ENCODE measurements at regions not wholly inside any gene's neighbourhood (a gene's known extent, or its start where the extent isn't known, plus 50 kb on each side); places are given as distances from the start of the nearest gene placed in this dataset.

DNA sequence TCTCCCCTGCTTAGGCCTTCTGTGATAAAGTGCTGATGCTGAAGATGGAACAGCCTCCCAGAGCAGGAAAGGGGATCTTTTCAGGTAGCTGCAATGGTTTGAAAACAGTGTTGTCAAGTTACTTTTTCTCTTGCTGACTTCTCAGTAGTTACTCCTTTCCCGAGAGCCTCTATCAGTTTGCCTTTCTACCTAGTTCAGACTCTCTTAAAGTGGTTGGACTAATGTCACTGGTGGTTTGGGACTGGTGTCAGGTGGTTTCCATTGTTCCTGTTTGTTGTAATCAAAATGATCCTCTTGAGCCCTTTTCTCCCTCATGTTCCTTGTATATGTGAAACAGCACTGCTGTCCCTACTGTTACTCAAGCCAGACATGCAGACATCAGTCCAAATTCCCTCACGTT, 91.4 kb downstream of the FAM217A start:
- in situ Hi-C loops (cut with MboI; ENCODE audit: low pct_unique_long_range_greater_than_20kb, low sequenced_read_pairs): loop anchor here (25.0 kb wide), 2 partner anchors 250 to 700 kb away; no protein-coding TSS in a partner anchor

DNA sequence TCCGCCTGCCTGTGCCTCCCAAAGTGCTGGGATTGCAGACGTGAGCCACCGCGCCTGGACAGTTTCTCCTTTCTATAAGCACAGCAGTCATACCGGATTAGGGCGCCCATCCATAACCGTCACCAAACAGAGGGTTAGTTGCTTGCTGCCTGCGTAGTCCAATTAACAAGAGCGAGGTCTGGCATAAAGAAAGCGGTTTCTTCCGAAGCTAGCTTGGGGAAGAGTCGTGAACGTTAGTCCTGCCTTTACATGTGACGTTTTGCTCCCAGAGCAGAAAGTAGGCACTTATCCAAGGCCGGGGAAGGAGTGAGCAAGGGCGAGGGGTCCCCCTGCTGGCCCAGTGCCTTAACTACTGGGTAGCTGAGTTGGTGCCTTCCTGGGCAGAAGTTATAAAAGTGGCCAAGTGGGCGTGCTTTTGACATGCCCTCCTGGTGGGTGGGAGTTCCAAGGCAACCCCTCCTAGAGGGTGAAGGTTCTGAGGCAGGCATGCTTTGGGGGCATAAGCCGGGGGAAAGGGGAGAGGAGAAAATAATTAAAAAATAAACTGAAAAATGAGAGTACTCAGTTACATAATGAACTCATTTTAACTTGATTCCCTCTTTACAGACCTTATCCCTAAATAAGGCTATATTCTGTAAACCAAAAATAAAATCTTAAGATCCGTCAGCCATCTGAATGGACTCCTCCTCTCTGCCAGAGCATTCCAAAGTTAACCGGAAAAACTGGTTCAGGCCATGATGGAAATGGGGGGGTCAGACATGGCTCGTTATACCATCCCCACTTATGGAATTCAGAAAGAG, 88.0 kb downstream of the FAM217A start:
- in situ Hi-C loops (cut with MboI; ENCODE audit: low pct_unique_long_range_greater_than_20kb, low sequenced_read_pairs): loop anchor here (25.0 kb wide), 2 partner anchors 254 to 704 kb away; no protein-coding TSS in a partner anchor
- DNase-seq: peak; percentile 85

More for the DNA sequence above, 91.4 kb downstream of the FAM217A start:
- no peak for DNase-seq

DNA sequence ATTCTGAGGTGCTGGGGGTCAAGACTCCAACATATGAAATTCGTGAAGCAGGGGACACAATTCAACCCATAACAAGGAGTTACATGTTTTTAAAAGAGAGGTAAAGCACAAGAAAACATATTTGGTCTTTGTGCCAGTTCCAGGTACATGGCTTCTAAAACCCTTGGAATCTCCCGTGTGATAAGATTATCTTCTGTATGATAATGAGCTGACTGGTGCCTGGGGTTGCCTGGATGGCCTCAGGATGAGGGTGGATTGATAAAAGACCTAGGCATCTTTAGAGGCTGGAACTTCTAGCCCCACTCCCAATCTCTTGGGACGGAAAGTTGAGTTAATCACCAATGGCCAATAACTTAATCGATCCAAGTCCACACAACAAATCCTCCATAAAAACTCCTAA, 87.0 kb downstream of the FAM217A start:
- in situ Hi-C loops (cut with MboI; ENCODE audit: low pct_unique_long_range_greater_than_20kb, low sequenced_read_pairs): loop anchor here (25.0 kb wide), 2 partner anchors 255 to 705 kb away; no protein-coding TSS in a partner anchor
- no peak for DNase-seq

GRCh38 chr6:3996349-3996748, 82.6 kb downstream of the FAM217A start:
- in situ Hi-C loops (cut with MboI; ENCODE audit: low pct_unique_long_range_greater_than_20kb, low sequenced_read_pairs): loop anchor here (25.0 kb wide), 2 partner anchors 259 to 709 kb away; no protein-coding TSS in a partner anchor

DNA sequence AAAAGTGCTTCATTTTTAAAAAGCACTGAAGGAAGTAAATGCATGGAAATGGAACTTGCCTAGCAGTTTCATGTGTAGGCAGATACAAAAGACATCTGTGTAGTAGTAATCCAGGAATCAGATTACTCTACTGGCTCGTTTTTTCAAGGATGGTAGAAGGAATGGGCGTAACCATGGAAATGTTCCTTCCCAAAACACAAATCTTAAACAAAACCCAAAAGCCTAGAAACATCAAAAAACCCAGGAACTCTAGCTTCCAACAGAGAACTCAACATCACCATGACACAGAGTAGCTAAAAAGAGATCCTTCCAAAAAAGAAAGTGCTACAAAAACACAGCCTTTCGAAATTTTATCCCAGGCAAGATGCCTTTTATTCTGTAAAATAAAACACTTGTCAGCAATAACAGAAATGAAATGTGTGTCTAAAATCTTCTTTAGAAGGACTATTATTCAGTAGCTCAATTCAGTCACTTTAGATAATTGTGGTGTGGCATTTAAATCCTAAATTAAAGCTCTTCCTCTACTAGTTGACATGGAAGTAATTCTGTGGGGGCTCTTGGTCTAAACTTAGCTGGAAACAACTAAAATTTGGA, 81.7 kb downstream of the FAM217A start:
- no peak for DNase-seq
- in situ Hi-C loops (cut with MboI; ENCODE audit: low pct_unique_long_range_greater_than_20kb, low sequenced_read_pairs): loop anchor here (25.0 kb wide), 2 partner anchors 260 to 710 kb away; no protein-coding TSS in a partner anchor

More at GRCh38 chr6:3996349-3996748, 82.6 kb downstream of the FAM217A start:
- DNase-seq: no peak

- in situ Hi-C loops (cut with MboI; ENCODE audit: low pct_unique_long_range_greater_than_20kb, low sequenced_read_pairs): loop anchor here (25.0 kb wide), 3 partner anchors 263 to 1013 kb away; partner anchors contain the start of gene NQO2
Observed at GRCh38 chr6:3999800-4000661, 78.9 kb downstream of the FAM217A start.

GRCh38 chr6:4004249-4004648, 74.7 kb downstream of the FAM217A start:
- in situ Hi-C loops (cut with MboI; ENCODE audit: low pct_unique_long_range_greater_than_20kb, low sequenced_read_pairs): loop anchor here (25.0 kb wide), 1 partner anchor 1017 kb away; the partner anchor contains the start of gene NQO2
- no peak for DNase-seq

More at GRCh38 chr6:3999800-4000661, 78.9 kb downstream of the FAM217A start:
- DNase-seq: no peak

GRCh38 chr6:4008324-4009047, 70.5 kb downstream of the FAM217A start:
- in situ Hi-C loops (cut with MboI; ENCODE audit: low pct_unique_long_range_greater_than_20kb, low sequenced_read_pairs): loop anchor here (25.0 kb wide), 1 partner anchor 1021 kb away; the partner anchor contains the start of gene NQO2
- peak; percentile 67 for DNase-seq

DNA sequence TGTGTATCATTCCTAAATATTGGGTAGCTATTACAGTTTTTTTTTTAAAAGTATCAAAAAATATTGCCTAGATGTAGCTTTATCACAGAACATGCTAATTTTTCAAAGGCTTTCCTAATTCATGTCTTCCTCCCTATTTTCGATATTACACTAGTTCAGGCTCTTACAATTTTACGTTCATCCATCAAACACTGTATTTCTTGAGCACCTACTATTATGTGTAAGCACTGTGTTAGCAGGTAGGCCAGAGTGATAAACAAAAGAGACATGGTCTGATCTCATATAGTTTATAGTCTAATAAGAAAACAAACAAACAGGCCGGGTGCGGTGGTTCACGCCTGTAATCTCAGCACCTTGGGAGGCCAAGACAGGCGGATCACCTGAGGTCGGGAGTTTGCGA, 69.5 kb downstream of the FAM217A start:
- in situ Hi-C loops (cut with MboI; ENCODE audit: low pct_unique_long_range_greater_than_20kb, low sequenced_read_pairs): loop anchor here (25.0 kb wide), 1 partner anchor 1022 kb away; the partner anchor contains the start of gene NQO2
- no peak for DNase-seq

DNA sequence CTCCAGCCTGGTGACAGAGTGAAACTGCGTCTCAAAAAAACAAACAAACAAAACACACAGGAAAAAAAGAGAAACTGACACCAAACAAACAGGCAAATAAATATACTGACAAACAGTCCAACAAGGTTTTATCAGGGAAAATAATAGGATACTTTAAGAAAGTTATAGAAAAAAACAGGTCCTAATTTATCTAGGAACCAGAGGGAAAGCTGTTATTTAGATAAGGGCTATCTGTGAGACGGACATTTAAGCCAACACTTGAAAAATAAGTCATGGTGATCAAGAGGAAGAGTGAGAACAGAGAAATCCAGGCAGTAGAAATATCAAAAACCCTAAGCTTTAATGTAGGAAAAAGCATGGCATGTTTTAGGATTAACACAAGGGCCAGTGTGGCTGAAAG, 68.9 kb downstream of the FAM217A start:
- in situ Hi-C loops (cut with MboI; ENCODE audit: low pct_unique_long_range_greater_than_20kb, low sequenced_read_pairs): loop anchor here (25.0 kb wide), 1 partner anchor 1023 kb away; the partner anchor contains the start of gene NQO2

DNA sequence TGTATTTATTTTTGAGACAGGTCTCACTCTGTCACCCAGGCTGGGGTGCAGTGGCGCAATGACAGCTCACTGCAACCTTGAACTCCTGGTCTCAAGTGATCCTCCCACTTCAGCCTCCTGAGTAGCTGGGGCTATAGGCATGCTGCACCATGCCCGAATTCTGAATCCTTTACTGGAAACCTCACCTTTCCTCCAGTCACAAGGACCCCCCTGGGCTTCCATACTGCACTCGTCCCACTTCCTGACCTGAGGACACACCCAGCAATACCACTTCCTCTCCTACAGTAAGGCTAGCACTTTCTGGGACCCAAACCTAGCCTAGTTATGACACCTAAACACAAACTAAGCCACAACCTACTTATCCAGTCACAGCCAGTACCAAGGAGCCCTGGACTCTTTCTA, 68.2 kb downstream of the FAM217A start:
- in situ Hi-C loops (cut with MboI; ENCODE audit: low pct_unique_long_range_greater_than_20kb, low sequenced_read_pairs): loop anchor here (25.0 kb wide), 1 partner anchor 1023 kb away; the partner anchor contains the start of gene NQO2
- DNase-seq: peak; percentile 49

More for the DNA sequence above, 68.9 kb downstream of the FAM217A start:
- no peak for DNase-seq

GRCh38 chr6:4012826-4013225, 66.1 kb downstream of the FAM217A start:
- no peak for DNase-seq
- in situ Hi-C loops (cut with MboI; ENCODE audit: low pct_unique_long_range_greater_than_20kb, low sequenced_read_pairs): loop anchor here (25.0 kb wide), 1 partner anchor 1026 kb away; the partner anchor contains the start of gene NQO2

- in situ Hi-C loops (cut with MboI; ENCODE audit: low pct_unique_long_range_greater_than_20kb, low sequenced_read_pairs): loop anchor here (25.0 kb wide), 1 partner anchor 1030 kb away; the partner anchor contains the start of gene NQO2
- peak; percentile 31 for DNase-seq
Observed at GRCh38 chr6:4017058-4017739, 61.7 kb downstream of the FAM217A start.

DNA sequence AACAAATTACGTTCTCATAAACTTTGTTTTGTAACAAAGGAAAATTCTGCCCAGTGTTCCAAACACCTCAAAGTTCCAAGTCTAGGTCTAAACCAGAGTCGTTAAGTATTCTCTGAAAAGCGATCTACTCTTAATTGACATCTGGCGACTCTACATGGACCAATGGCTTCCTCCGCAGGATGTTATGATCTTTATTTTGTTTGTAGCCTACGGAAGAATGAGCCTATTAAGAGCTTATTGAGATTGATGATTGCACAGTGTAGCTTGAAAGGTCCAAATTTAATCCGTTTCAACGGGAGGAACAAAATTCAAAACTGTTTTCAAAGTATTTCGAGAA, 61.1 kb downstream of the FAM217A start:
- in situ Hi-C loops (cut with MboI; ENCODE audit: low pct_unique_long_range_greater_than_20kb, low sequenced_read_pairs): loop anchor here (25.0 kb wide), 1 partner anchor 1031 kb away; the partner anchor contains the start of gene NQO2

GRCh38 chr6:4018171-4018923, 60.6 kb downstream of the FAM217A start:
- DNase-seq: peak; percentile 99
- in situ Hi-C loops (cut with MboI; ENCODE audit: low pct_unique_long_range_greater_than_20kb, low sequenced_read_pairs): loop anchor here (25.0 kb wide), 1 partner anchor 1031 kb away; the partner anchor contains the start of gene NQO2

More for the DNA sequence above, 61.1 kb downstream of the FAM217A start:
- no peak for DNase-seq

Measured in KBM-7 (cell line).